ENCODE measurements at regions not wholly inside any gene's neighbourhood (a gene's known extent, or its start where the extent isn't known, plus 50 kb on each side); places are given as distances from the start of the nearest gene placed in this dataset.

- DNase-seq: no peak
- Histone ChIP-seq H3K36me3 (ENCODE audit: low read depth, missing control alignments) (no peaks in the 10 kb centered on the region), H3K9me3 (no peaks in the 10 kb centered on the region), H3K27me3 (no peaks in the 10 kb centered on the region), H3K27ac (no peak overlapping the region), H3K4me3 (no peak overlapping the region), H3K4me1 (no peaks in the 10 kb centered on the region)
- intact Hi-C loops (cut with DNase I; ENCODE audit: low total_unique reads): no loop called here
- TF ChIP-seq CTCF (IDR thresholded peaks at IDR 0.05) (no peak), POLR2A (IDR thresholded peaks at IDR 0.05) (no peak)
- 70 to 82% methylated on average over 2 of the region's 2 CpGs for WGBS, 2 donors
These were observed 258.4 kb upstream of the ZNF717 start for GRCh38 chr3:76043746-76044145.

GRCh38 chr3:76044601-76045600, 259.6 kb upstream of the ZNF717 start:
- Histone ChIP-seq H3K27me3 (no peaks in the 10 kb centered on the region), H3K4me3 (no peak overlapping the region), H3K27ac (no peak overlapping the region), H3K9me3 (no peaks in the 10 kb centered on the region), H3K36me3 (ENCODE audit: low read depth, missing control alignments) (no peaks in the 10 kb centered on the region), H3K4me1 (no peaks in the 10 kb centered on the region)
- TF ChIP-seq CTCF (IDR thresholded peaks at IDR 0.05) (peak in 1 of 3 experiments; percentile 58), POLR2A (IDR thresholded peaks at IDR 0.05) (no peak)
- peak; percentile 79 for DNase-seq
- intact Hi-C loops (cut with DNase I; ENCODE audit: low total_unique reads): no loop called here
- 60 to 70% methylated on average over 3 of the region's 3 CpGs for WGBS, 2 donors

GRCh38 chr3:76047368-76047767, 262.0 kb upstream of the ZNF717 start:
- Histone ChIP-seq H3K4me3 (no peak overlapping the region), H3K27me3 (no peaks in the 10 kb centered on the region), H3K4me1 (no peaks in the 10 kb centered on the region), H3K27ac (no peak overlapping the region), H3K36me3 (ENCODE audit: low read depth, missing control alignments) (no peaks in the 10 kb centered on the region), H3K9me3 (no peaks in the 10 kb centered on the region)
- WGBS, 2 donors: 85 to 86% methylated on average over 5 of the region's 5 CpGs
- no peak for DNase-seq
- intact Hi-C loops (cut with DNase I; ENCODE audit: low total_unique reads): no loop called here
- TF ChIP-seq POLR2A (IDR thresholded peaks at IDR 0.05): no peak
- no peak for TF ChIP-seq CTCF (IDR thresholded peaks at IDR 0.05)

- Histone ChIP-seq H3K27me3 (no peaks in the 10 kb centered on the region), H3K36me3 (ENCODE audit: low read depth, missing control alignments) (no peaks in the 10 kb centered on the region), H3K4me1 (no peaks in the 10 kb centered on the region), H3K27ac (no peak overlapping the region), H3K9me3 (no peaks in the 10 kb centered on the region), H3K4me3 (no peak overlapping the region)
- WGBS, 2 donors: 82 to 87% methylated on average over 2 of the region's 2 CpGs
- DNase-seq: no peak
- intact Hi-C loops (cut with DNase I; ENCODE audit: low total_unique reads): no loop called here
- TF ChIP-seq POLR2A (IDR thresholded peaks at IDR 0.05): no peak
These were observed 264.4 kb upstream of the ZNF717 start for GRCh38 chr3:76049776-76050175.

- no peaks in the 10 kb centered on the region for H3K27me3 ChIP-seq
- TF ChIP-seq POLR2A (IDR thresholded peaks at IDR 0.05): no peak
- DNase-seq: no peak
- 87 to 90% methylated on average over 3 of the region's 3 CpGs for WGBS, 2 donors
- no peaks in the 10 kb centered on the region for H3K36me3 ChIP-seq (ENCODE audit: low read depth, missing control alignments)
- H3K9me3 ChIP-seq: no peaks in the 10 kb centered on the region
- intact Hi-C loops (cut with DNase I; ENCODE audit: low total_unique reads): no loop called here
- H3K27ac ChIP-seq: no peak overlapping the region
- H3K4me3 ChIP-seq: no peak overlapping the region
- H3K4me1 ChIP-seq: no peaks in the 10 kb centered on the region
These were observed 265.8 kb upstream of the ZNF717 start for GRCh38 chr3:76051145-76051544.

Data from testis (tissue), 2 donors.